NCI-H69 (cell line): ENCODE measurements at regions not wholly inside any gene's neighbourhood (a gene's known extent, or its start where the extent isn't known, plus 50 kb on each side); places are given as distances from the start of the nearest gene placed in this dataset.

ENCODE experiments used
- DNase-seq: peaks from one replicate; lab custom pipeline; 2025; lab: John Stamatoyannopoulos, UW

DNA sequence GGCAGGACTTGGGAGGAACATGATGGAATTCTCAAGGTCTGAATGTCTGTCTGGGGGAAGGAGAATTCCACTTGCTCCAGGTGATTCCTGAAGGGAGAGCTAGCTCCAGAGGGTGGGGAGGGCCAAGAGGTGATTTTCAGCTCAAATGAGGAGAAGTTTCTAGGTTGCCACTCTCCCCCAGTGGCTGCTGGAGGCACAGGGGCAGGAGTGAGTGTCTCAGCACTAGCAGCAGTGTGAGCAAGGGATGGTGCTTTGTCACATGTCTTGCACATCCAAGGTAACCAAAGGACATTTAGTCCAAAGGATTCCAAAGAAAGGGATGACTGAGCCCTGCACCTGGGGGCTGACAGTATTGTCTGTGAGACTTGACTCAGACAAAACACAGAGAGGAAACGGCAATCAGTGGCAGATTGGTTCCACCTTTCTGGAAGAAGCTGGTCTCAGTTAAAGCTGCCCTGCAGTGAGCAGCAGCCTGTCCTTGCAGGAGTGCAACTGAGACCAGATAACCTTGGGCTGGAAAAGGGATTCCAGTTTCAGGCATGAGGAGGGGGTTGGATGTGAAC is 51.2 kb upstream of the PCBD1 start:
- DNase-seq, result peak; percentile 6

DNA sequence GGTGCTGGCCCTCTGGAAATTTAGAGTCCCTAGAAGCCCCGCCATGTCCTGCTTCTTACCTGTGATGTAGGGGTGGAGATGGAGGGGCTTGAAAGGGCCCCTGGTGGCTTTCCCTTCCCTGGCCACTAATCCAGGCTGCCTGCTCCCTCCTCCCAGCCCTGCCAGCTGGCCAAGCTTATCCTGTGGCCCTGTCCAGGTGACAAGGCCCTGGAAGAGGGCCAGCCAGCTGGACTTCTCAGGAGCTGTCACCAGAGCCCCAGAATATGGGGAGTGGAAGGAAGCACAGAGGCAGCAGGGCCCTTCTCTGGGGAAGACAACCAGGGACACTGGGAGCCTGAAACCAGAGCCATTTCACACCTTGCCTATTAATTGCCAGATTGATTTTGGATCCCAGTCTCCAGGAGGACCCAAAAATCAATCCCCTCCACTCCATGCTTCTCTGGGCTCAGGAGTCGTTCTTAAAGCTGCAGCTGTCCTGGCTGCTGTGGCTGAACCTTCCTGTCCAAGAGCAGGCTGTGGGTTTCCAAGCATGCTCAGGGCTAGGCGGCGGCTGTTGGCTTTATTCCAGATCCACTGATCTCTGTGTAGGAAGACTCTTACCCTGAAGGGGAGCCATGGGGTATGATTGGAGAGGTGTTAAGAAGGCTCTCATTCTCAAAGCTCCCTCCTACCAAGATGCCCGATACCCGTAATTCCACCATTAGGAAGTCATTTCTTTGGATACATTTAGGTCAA is 52.6 kb upstream of the PCBD1 start:
- peak; percentile 77 for DNase-seq

DNA sequence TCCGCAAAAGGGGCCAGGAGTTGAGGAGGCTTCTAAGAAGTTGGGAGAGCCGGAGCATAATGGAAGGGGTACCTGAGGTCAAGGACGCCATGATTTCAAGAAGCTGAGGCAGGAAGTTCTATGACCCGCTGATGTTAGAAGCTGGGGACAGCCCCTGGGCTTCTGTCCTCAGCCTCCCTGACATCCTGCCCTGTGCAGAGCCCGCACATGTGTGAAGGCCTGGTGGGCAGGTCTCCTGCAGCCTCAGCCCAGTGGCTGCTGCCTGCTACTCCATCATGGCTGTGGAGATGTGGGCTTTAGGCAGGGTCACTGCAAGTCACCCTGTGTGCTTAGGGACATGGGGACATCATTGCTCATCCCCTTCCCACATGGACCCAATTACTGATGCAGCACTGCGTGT is 53.8 kb upstream of the PCBD1 start:
- DNase-seq, result no peak

DNA sequence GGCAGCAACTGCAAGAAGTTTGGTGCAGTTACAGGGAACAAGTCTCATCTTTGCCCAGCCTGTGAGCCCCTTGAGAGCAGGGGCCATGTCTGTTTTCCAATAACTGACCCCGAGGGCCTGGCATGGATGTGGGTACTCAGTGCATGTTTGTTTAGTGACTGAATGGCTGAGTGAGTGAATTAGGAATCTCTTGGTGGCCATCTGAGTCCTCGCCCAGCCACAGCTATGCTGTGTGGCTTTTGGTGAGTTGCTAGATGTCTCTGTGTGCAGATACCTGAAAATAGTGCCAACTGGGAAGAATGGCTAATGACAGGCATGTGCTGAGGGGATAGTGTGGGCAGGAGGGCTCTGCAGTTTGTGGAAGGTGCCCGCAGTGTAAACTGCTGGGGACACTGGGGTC is 54.4 kb upstream of the PCBD1 start:
- no peak for DNase-seq

DNA sequence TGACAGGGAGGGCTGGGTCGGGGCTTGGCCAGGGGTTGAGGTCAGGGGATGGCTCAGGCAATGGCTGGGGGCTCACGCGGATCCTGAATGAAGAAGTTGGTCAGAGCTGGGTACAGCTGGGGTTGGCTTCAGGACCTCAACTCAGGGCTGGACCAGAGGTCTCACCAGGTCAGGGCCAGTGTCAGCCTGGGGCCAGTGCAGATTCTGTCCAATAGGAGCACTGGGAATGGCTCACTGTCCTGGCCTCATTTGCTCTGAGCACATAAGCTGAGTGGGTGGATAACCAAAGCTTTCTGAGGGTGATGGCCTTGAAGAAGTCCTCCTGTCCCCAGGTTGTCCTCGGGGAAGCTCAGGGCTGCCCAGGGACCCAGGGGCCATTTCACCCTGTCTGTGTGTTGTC is 54.9 kb upstream of the PCBD1 start:
- no peak for DNase-seq

DNA sequence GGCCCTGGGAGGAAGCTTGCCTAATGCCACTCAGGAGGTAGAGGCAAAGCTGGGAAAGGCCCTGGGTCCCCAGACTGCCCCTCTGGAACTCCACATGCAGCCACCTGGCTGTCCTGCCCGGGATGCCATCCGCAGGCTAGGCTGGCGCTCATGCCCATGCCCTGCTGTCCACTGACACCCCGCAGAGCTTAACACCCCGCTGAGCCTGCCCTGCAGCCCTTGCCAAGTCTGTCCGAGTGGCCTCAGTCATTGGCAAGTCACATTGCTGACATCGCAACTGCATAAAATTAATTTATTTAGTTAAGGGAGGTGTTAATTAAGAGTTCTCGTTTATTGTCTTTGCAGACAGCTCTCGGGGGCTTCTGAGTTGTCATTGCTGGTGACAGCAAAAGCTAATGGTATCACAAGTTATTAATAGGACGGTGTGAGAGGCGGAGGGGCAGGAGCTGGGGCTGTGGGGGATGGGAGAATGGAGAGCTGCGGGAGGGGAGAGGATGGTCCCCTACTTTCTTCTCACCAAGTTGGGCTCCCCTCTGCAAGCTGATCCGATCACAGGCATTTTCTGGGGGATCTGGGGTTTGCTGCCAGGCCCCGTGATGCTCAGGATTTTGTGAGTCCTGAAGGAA is 55.6 kb upstream of the PCBD1 start:
- DNase-seq, result no peak

DNA sequence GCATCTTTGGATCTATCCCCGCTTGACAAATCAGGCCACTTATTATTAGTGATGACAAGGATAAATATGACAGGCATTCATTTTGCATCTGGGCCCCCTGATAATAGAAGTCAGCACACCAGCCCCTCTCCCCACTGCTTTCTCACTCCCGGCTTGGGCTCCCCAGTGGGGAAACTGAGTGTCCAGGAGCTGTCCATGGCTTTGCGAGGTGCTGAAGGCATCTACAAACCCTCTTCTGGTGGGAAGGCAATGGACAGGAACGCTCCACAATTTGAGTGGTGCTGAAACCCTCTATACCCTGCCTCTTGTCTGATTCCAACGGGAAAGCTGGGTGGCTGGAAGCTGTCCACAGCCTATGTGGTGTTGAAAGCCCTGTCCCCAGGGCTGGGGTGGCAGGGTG is 61.7 kb upstream of the PCBD1 start:
- DNase-seq, result no peak

DNA sequence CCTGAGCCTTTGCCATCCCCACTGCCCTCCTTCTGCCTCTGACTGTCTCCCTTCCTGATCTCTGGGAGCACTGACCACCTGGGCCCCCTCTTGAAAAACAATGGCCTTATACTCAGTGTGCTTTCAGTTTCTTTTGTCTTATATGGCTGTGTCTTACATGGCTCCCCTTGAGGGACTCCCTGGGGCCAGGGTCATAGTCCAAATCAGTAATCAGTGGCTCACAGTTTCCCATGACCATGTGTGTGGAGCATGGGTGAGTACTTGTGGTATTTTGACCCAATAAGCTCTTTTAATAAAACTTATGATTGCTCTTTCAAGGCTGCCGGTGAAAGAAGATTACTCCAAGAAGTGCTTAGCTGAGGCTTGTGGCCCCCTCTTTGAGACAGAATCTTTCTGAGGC is 62.4 kb upstream of the PCBD1 start:
- no peak for DNase-seq

DNA sequence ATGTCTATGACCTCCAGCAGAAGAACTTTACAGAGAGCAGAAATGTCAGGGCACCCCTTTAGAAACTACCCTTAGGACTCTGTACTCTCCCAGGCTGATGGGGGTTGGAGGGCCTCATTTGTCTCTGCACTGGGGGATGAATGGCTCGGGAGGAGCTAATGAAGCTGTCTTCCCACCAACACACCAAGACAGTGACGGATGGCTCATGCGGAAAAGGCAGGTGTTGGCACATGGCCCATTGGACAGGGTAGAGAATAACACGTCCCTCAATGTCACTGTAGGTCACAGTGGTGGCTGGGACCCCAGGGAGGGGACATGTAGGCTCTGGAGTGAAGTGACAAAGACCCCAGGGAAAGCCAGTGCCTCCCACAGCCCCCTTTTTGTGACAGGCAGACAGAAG is 64.0 kb upstream of the PCBD1 start:
- DNase-seq, result no peak

DNA sequence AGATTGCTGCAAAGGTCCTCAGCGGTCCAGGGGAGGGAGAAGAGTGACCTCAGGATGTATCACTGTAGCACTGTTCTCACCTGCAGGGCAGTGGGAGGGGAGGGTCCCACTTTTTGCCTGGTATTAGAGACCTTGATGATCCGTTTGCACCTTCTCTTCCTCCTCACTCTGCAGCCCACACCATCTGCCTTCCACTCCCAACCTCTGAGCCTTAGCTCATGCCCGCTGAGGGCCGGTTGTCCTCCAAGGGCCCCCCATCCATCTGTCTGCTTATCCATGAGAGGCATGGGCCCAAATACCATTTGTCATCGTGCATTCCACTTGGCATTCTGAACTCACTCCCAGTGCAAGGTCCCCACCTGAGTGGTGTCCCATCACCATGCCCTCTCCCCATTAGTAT is 64.6 kb upstream of the PCBD1 start:
- DNase-seq, result no peak

DNA sequence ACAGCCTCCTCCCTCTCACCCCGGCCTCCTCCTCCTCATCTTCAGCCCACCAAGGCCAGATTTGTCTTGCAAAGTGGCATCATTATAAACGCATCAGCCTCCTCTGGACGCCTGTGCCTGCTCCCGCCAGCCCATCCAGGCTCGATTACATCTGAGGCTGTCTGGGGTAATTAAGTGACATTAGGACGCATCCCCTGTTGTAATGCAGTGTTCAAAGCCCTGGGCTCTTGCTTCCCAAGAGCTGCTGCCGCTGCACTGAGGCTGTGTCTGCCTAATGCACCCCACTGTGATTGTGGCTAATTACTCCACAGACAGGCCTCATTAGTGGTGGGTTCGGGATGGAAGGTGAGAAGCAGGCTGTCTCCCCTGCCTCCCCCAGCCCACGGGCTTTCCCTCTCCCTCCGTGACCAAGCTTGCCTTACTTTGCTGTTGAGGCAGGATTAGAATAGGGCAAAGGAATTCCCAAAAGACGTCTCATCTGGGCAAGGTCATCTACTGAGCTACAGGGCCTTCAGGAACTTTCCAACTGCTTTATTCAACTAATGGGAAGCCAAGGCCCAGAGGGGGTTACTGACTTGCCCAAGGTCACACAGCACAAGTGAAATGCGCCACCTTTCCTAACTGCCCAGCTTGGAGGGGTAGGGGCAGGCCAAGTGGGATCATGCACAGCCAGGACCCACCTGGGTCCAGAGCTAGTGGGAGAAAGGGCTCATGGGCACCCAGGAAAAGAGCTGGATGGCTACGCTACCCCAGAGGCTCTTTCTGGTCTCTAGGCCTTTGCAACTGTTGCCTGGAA is 66.2 kb upstream of the PCBD1 start:
- peak; percentile 35 for DNase-seq

DNA sequence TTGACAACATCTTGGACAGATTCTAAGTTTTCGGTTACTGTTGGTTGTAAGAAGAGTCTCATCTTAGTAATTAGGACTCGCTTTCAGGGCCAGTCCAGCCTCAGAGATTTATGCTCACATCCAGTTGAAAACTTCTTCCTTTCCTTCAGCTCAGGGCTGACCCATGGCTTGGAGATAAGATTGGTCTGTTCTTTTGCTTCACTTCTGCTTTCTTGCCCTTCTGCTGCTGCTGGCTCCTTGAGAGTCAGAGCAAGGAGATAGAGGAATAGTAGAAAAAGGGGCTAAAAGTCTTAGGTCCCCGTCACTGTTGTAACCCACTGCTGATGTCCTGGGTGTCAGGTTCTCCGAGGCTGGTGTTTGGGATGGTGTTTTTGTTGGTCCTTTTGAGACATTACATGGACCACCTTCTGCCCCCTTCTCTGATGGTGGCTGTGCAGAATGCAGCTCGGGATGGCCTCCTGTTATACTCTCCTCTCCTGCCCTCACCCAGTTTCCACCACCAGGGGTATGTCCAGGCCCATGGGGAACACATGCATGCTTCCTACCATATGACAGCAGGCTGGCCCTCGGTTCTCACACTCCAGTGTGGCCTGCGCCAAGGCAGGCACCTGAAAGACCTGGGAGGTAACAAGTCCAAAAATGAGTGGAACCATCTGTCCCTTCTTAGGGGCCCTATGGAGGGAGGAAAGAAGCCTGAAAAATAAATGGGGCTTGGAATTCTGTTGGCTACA is 67.8 kb upstream of the PCBD1 start:
- DNase-seq, result no peak

DNA sequence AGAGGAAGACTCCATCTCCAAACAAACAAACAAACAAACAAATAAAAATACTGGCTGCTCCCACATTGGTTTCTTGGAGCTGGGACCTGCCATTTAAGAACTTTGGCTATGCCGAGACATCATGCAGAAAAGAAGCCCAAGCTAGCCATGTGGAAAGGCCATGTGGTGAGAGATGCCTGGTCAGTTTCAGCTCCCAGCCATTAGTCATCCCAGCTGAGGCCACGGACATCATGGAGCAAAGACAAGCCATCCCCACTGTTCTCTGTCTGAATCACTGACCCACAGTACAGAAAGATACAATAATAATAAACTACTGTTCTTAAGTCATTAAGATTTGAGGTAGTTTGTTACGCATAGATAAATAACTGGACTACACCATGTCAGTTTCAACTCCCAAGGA is 70.0 kb upstream of the PCBD1 start:
- DNase-seq, result no peak

DNA sequence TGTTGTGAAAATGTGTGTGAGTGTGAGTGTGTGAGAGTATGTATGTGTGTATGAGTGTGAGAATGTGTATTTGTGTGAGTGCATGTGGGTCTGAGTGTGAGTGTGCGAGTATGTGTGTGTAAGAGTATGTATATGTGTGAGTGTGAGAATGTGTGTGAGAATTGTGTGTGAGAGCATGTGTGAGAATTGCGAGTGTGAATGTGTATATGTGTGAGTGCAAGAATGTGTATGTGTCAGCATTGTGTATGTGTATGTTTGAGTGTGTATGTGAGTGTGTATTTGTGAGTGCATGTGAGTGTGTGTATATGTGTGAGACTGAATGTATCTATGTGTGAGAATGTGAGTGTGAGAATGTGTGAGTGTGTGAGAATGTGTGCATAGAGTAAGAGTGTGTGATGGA is 72.0 kb upstream of the PCBD1 start:
- no peak for DNase-seq

DNA sequence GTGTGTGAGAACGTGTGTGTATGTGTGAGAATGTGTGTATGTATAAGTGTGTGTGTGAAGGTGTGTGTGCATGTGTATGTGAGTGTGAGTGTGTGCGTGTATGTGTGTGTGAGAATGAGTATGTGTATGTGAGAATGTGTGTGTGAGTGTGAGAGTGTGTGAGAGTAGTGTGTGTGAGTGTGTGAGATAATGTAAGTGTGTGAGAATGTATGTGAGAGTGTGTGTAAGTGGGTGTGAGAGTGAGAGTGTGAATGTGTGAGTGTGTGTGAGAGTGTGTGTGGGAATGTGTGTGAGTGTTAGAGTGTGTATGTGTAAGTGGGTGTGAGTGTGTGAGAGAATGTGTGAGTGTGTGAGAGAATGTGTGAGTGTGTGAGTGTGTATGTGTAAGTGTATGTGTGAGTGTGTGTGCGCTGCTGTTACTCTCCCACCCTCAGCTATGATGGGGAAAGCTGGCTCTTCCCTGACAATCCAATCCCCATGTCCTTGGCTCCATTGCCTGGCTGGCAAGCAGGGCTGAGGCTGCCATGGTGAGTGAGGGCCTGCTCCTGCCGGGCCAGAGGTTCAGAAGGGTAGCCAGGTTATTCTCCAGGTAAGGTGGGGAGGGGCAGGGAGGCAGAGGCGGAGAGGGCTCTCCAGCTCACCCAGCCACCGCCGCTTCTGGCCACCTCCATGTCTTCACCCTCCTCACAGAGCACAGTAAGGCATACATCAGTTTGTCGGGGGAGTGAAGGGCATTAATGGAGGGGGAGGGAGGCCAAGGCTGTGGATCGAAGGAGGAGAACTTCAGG is 72.6 kb upstream of the PCBD1 start:
- no peak for DNase-seq

DNA sequence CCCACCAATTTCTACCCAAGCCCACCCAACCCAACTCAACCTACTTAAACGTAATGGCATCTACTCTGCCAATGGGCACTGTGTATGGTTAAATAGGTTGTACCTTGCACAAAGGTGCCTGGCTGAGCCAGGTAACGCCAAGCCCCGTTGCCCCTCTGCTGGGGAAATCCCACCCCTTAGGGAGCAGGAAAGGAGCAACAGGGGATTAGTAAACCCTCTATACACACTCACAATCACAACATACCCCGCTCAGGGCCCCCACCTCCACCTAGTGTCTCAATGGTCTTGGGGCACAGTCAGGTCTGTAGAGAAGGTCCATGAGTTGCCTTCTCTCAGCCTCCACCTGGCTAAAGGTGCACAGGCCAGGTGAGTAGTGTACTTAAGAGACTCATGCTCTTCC is 74.3 kb upstream of the PCBD1 start:
- DNase-seq, result no peak

DNA sequence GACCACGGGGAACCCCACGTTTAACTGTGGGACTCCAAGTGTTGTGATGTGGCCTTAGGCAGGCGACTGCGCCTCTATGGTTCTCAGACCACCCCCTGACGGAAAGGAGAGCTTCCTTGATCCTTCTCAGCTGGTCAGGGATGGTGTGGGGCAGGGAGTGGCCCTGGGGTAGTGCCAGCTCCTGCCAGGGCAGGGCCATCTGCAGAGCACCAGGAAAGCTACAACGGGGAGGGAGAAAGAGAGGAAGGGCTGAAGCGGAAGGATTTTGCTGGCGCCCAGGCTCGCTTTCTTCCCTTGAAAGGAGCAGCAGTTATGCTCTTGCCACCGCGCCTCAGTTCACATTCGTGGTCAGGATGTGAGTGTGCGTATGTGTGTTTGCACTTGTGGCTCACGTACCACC is 74.9 kb upstream of the PCBD1 start:
- DNase-seq, result no peak

DNA sequence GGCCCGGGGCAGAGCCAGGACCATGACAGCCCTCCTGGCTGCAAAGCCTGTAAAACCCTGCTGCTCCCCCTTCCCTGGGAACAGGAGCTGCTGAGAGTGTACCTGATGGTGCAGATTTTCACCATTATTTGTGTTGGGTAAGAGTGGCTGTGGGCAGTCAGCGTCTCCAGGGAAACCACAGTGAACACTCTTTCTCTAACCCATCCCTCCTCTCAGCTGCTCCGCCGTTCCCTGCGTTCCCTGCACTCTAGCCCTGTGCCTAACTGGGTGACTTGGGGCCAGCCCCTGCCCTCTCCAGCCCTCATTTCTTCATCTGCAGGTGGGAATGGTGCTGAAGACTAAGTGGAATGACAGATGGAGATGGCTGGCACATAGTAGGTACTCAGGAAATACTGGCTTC is 75.9 kb upstream of the PCBD1 start:
- DNase-seq, result peak; percentile 28

DNA sequence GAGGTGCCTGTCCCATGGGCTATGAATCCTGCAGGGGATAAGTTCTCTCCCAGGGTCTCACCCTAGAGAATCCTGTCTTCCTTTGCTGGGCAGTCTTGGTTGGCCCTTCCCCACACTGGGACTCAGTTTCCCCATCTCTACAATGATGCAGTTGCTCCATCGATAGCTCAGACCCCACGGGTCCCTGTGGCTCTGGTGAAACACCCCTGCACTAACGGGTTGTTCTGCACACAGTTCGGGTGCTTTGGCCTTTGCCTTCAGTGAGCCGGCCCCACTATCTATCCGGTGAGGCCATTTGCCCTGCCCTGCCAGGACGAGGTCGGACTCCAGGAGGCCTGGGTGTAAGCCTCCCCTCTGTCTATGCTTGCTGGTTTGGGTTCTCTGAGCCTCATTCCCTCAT is 76.5 kb upstream of the PCBD1 start:
- no peak for DNase-seq

DNA sequence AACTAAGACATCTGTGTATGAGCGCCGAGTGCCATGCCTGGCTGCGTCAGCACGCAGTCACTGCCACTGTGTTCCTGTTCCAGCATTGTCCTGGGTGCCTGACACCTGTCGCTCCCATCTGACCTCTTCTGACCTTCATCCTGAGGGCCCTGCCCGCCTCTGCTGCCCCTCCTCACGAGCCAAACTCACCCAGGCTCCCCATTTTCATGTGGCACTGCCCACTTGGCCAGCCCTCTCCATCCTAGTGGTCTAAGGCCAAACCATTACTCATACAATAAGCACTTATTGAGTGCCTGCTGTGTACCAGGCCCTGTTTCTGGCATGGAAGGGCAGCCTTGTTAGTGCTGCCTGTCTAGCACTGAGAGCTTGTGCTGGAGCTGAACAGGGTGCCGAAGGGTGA is 77.2 kb upstream of the PCBD1 start:
- DNase-seq, result no peak
